Cardiac fibroblast (primary cell): ENCODE measurements at regions not wholly inside any gene's neighbourhood (a gene's known extent, or its start where the extent isn't known, plus 50 kb on each side); places are given as distances from the start of the nearest gene placed in this dataset.

Source experiments
- DNase-seq, 2 donors: peaks; one replicate each; pipeline versions ENCODE4 v3.0.0 to v3.0.0-alpha.2; 2010; ENCODE audit warnings: low read depth in 2 of 2
- H3K4me3 ChIP-seq, 2 donors: replicated peaks in 1 of 2; 1 replicate in 1 of 2; 2 replicates in 1 of 2; pipeline ENCODE4 v1.5.1; 2011; ENCODE audit warnings: low read depth in 2 of 2, low read length in 2 of 2, mild to moderate bottlenecking in 2 of 2, moderate library complexity in 1 of 2
- TF ChIP-seq, protein P1 (sequence below): IDR thresholded peaks from one replicate; pipeline ENCODE4 v1.5.1; 2011; ENCODE audit warnings: low read depth, mild to moderate bottlenecking, low read length, inconsistent platforms

- DNase-seq, result no peak
- TF ChIP-seq, protein P1, sequence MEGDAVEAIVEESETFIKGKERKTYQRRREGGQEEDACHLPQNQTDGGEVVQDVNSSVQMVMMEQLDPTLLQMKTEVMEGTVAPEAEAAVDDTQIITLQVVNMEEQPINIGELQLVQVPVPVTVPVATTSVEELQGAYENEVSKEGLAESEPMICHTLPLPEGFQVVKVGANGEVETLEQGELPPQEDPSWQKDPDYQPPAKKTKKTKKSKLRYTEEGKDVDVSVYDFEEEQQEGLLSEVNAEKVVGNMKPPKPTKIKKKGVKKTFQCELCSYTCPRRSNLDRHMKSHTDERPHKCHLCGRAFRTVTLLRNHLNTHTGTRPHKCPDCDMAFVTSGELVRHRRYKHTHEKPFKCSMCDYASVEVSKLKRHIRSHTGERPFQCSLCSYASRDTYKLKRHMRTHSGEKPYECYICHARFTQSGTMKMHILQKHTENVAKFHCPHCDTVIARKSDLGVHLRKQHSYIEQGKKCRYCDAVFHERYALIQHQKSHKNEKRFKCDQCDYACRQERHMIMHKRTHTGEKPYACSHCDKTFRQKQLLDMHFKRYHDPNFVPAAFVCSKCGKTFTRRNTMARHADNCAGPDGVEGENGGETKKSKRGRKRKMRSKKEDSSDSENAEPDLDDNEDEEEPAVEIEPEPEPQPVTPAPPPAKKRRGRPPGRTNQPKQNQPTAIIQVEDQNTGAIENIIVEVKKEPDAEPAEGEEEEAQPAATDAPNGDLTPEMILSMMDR, result no peak
- H3K4me3 ChIP-seq, result no peak overlapping the region
Measured at GRCh38 chr7:157487046-157487770, 150.4 kb downstream of the DNAJB6 start.

DNA sequence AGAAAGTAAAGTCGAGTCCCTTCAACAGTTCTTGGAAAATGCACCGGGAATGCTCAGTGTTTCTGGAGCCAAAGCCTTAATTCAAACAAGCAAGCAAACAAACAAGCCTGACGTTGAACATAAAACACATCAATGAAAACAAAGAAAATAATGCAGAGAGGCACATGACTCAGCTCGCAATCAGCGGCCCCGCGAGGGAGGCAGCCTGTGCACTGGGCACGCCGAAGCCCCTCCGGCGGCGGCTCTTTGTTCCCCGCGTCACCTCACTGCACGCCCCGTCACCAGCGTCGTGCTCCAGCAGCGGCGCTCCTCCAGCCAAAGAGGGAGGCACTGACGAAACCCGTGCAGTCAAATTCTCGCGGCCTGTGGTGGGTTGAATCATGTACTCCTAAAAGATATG lies 151.5 kb downstream of the DNAJB6 start:
- DNase-seq, result no peak
- H3K4me3 ChIP-seq, result no peak overlapping the region
- TF ChIP-seq, protein P1, result no peak

DNA sequence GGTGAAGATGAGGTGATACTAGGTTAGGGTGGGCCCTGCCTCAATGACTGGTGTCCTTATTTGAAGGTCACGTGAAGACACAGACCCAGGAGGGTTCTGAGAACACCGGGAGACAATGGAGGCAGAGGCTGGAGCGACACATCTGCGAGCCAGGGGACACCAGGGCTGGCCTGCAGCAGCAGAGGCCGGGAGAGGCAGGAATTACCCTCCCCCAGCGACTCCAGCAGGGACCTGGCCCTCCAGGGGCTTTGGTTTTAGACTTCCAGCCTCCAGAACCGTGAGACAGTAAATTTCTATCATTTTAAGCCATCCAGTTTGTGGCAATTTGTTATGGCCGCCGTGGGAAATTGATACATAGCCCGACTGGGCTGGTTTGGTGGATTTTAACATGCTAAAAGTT lies 152.2 kb downstream of the DNAJB6 start:
- TF ChIP-seq, protein P1, result no peak
- H3K4me3 ChIP-seq, result no peak overlapping the region
- DNase-seq, result no peak
